H9 (cell line): ENCODE measurements at regions not wholly inside any gene's neighbourhood (a gene's known extent, or its start where the extent isn't known, plus 50 kb on each side); places are given as distances from the start of the nearest gene placed in this dataset.

ENCODE experiments used
- DNase-seq: peaks from one replicate; pipeline ENCODE4 v3.0.0-alpha.2; 2017
- H2AFZ ChIP-seq: one replicate; pipeline ENCODE4 v1.6.1; 2013; ENCODE audit warnings: mild to moderate bottlenecking, low read length, control low read depth, moderate library complexity
- H2AK5ac ChIP-seq: 2 replicates; pipeline ENCODE4 v1.6.1; 2013; ENCODE audit warnings: low read length, control low read depth, mixed read lengths; ENCODE audit not compliant: insufficient read length
- H2BK120ac ChIP-seq: one replicate; pipeline ENCODE4 v1.6.1; 2013; ENCODE audit warnings: low read depth, mild to moderate bottlenecking, low read length, control low read depth, inconsistent platforms; ENCODE audit not compliant: poor library complexity, severe bottlenecking
- H2BK12ac ChIP-seq: 2 replicates; pipeline ENCODE4 v1.6.1; 2013; ENCODE audit warnings: low read length, control low read depth, mixed read lengths, low read depth; ENCODE audit not compliant: insufficient read length
- H2BK15ac ChIP-seq: 2 replicates; pipeline ENCODE4 v1.6.1; 2013; ENCODE audit warnings: low read depth, low read length, control low read depth
- H2BK20ac ChIP-seq: one replicate; pipeline ENCODE4 v1.6.1; 2013; ENCODE audit warnings: low read depth, mild to moderate bottlenecking, low read length, control low read depth, inconsistent platforms; ENCODE audit not compliant: poor library complexity, severe bottlenecking
- H2BK5ac ChIP-seq: 2 replicates; pipeline ENCODE4 v1.6.1; 2013; ENCODE audit warnings: low read length, control low read depth, mixed read lengths; ENCODE audit not compliant: insufficient read length
- H3K14ac ChIP-seq: 2 replicates; pipeline ENCODE4 v1.6.1; 2013; ENCODE audit warnings: low read length, control low read depth; ENCODE audit not compliant: insufficient read depth
- H3K18ac ChIP-seq: 2 replicates; pipeline ENCODE4 v1.6.1; 2013; ENCODE audit warnings: low read depth, mild to moderate bottlenecking, mixed read lengths, low read length, control low read depth; ENCODE audit not compliant: insufficient read length
- H3K23ac ChIP-seq: 2 replicates; pipeline ENCODE4 v1.6.1; 2013; ENCODE audit warnings: low read length, control low read depth, mixed read lengths, low read depth; ENCODE audit not compliant: insufficient read length
- H3K23me2 ChIP-seq: 2 replicates; pipeline ENCODE4 v1.6.1; 2013; ENCODE audit warnings: low read depth, mild to moderate bottlenecking, mixed read lengths, low read length, control low read depth; ENCODE audit not compliant: insufficient read length, poor library complexity, severe bottlenecking
- H3K27ac ChIP-seq: 2 replicates; pipeline ENCODE4 v1.5.1; 2013; ENCODE audit warnings: low read length, control low read depth, mixed read lengths, low read depth; ENCODE audit not compliant: insufficient read length
- H3K27me3 ChIP-seq: 2 replicates; pipeline ENCODE4 v1.6.1; 2013; ENCODE audit warnings: low read length, control low read depth, inconsistent platforms; ENCODE audit not compliant: insufficient read depth
- H3K4ac ChIP-seq: 2 replicates; pipeline ENCODE4 v1.6.1; 2013; ENCODE audit warnings: low read depth, mild to moderate bottlenecking, control low read depth, inconsistent platforms, low read length, moderate library complexity
- H3K4me1 ChIP-seq: 2 replicates; pipeline ENCODE4 v1.6.1; 2013; ENCODE audit warnings: low read length, control low read depth, inconsistent platforms; ENCODE audit not compliant: insufficient read depth
- H3K4me2 ChIP-seq: 2 replicates; pipeline ENCODE4 v1.6.1; 2013; ENCODE audit warnings: low read length, control low read depth, mixed read lengths; ENCODE audit not compliant: insufficient read length, insufficient read depth
- H3K56ac ChIP-seq: 2 replicates; pipeline ENCODE4 v1.6.1; 2013; ENCODE audit warnings: low read depth, mild to moderate bottlenecking, mixed read lengths, low read length, control low read depth; ENCODE audit not compliant: insufficient read length
- H3K79me1 ChIP-seq: 2 replicates; pipeline ENCODE4 v1.6.1; 2013; ENCODE audit warnings: low read depth, mild to moderate bottlenecking, moderate library complexity, low read length, control low read depth, inconsistent platforms; ENCODE audit not compliant: insufficient read depth, poor library complexity, severe bottlenecking
- H3K79me2 ChIP-seq: 2 replicates; pipeline ENCODE4 v1.6.1; 2013; ENCODE audit warnings: low read length, control low read depth, inconsistent platforms; ENCODE audit not compliant: insufficient read depth
- H3K9ac ChIP-seq: 2 replicates; pipeline ENCODE4 v1.6.1; 2013; ENCODE audit warnings: low read length, control low read depth, mixed read lengths; ENCODE audit not compliant: insufficient read length; ENCODE audit errors: extremely low read depth
- H3K9me3 ChIP-seq: one replicate; pipeline ENCODE4 v1.6.1; 2013; ENCODE audit warnings: low read depth, low read length, inconsistent platforms; ENCODE audit not compliant: control insufficient read depth
- H3T11ph ChIP-seq: one replicate; pipeline ENCODE4 v1.6.1; 2013; ENCODE audit warnings: mild to moderate bottlenecking, low read length, control low read depth, inconsistent platforms
- H4K20me1 ChIP-seq: one replicate; pipeline ENCODE4 v1.6.1; 2013; ENCODE audit not compliant: control insufficient read depth, insufficient read length, insufficient read depth
- H4K5ac ChIP-seq: 2 replicates; pipeline ENCODE4 v1.6.1; 2013; ENCODE audit warnings: low read depth, mild to moderate bottlenecking, mixed read lengths, low read length, control low read depth; ENCODE audit not compliant: insufficient read length
- H4K8ac ChIP-seq: replicated peaks from 2 replicates; pipeline ENCODE4 v1.6.1; 2013; ENCODE audit warnings: low read length, control low read depth, mixed read lengths, low read depth; ENCODE audit not compliant: insufficient read length
- H4K91ac ChIP-seq: 2 replicates; pipeline ENCODE4 v1.6.1; 2013; ENCODE audit warnings: low read depth, mild to moderate bottlenecking, moderate library complexity, mixed read lengths, low read length, control low read depth; ENCODE audit not compliant: insufficient read length
- H3K27ac Mint-ChIP-seq, 3 experiments: 2 replicates in 2 of 3; 3 replicates in 1 of 3; pipeline ENCODE4 v1.8.0; 2020 to 2021; ENCODE audit warnings: mixed read lengths in 3 of 3, mild to moderate bottlenecking in 1 of 3, moderate library complexity in 1 of 3
- H3K27me3 Mint-ChIP-seq: 2 replicates; pipeline ENCODE4 v1.8.0; 2021; ENCODE audit warnings: low read depth, mild to moderate bottlenecking, moderate library complexity, mixed read lengths
- H3K36me3 Mint-ChIP-seq, 3 experiments: 2 replicates in 2 of 3; 3 replicates in 1 of 3; pipeline ENCODE4 v1.8.0; 2020 to 2021; ENCODE audit warnings: low read depth in 3 of 3, mixed read lengths in 3 of 3; ENCODE audit not compliant: insufficient read depth in 1 of 3
- H3K4me1 Mint-ChIP-seq, 2 experiments: 2 replicates each; pipeline ENCODE4 v1.8.0; 2020; ENCODE audit warnings: mixed read lengths in 2 of 2
- H3K4me3 Mint-ChIP-seq, 2 experiments: 2 replicates in 1 of 2; 3 replicates in 1 of 2; pipeline ENCODE4 v1.8.0; 2020 to 2021; ENCODE audit warnings: mild to moderate bottlenecking in 2 of 2, mixed read lengths in 2 of 2, moderate library complexity in 1 of 2
- H3K9me3 Mint-ChIP-seq, 2 experiments: 2 replicates in 1 of 2; 3 replicates in 1 of 2; pipeline ENCODE4 v1.8.0; 2020; ENCODE audit warnings: mild to moderate bottlenecking in 2 of 2, mixed read lengths in 2 of 2, moderate library complexity in 1 of 2
- WGBS: extraction: QIAGEN DNeasy Blood & Tissue Kit; methylation state at CpG from one replicate; pipeline ENCODE4 v1.1.7; 2013; ENCODE audit warnings: missing lambda C conversion rate, low lambda C conversion rate, mixed read lengths; ENCODE audit not compliant: insufficient read length; ENCODE audit errors: extremely low coverage; 5-methylcytosine and 5-hydroxymethylcytosine counted together
- TF ChIP-seq, protein P1 (sequence below): fragments of 200-600 bp; sonication (generic); conservative IDR thresholded peaks from 3 replicates; pipeline ENCODE4 v1.8.0; 2021; ENCODE audit warnings: antibody characterized with exemption, mild to moderate bottlenecking

GRCh38 chr11:116279511-116279910 lies 493.3 kb downstream of the BUD13 start:
- Histone ChIP-seq H2BK12ac (no peak overlapping the region), H4K8ac (no peak overlapping the region), H4K91ac (no peak overlapping the region), H3K4ac (no peak overlapping the region), H3K27ac (no peak overlapping the region), H3K4me1 (no peaks in the 10 kb centered on the region), H3K23ac (no peak overlapping the region), H2BK15ac (no peak overlapping the region), H3K4me2 (no peak overlapping the region), H3K18ac (no peak overlapping the region), H2AK5ac (no peak overlapping the region), H2BK20ac (no peak overlapping the region), H2BK5ac (no peak overlapping the region), H4K20me1 (no peaks in the 10 kb centered on the region), H3K79me1 (no peaks in the 10 kb centered on the region), H3K56ac (no peak overlapping the region), H2AFZ (no peak overlapping the region), H3K9ac (no peak overlapping the region), H4K5ac (no peak overlapping the region), H3K27me3 (no peaks in the 10 kb centered on the region), H3K79me2 (no peaks in the 10 kb centered on the region), H3K23me2 (no peaks in the 10 kb centered on the region), H3T11ph (no peak overlapping the region), H3K9me3 (no peaks in the 10 kb centered on the region), H3K14ac (no peak overlapping the region), H2BK120ac (no peak overlapping the region)
- H3K4me3 Mint-ChIP-seq = no peak overlapping the region
- TF ChIP-seq, protein P1, sequence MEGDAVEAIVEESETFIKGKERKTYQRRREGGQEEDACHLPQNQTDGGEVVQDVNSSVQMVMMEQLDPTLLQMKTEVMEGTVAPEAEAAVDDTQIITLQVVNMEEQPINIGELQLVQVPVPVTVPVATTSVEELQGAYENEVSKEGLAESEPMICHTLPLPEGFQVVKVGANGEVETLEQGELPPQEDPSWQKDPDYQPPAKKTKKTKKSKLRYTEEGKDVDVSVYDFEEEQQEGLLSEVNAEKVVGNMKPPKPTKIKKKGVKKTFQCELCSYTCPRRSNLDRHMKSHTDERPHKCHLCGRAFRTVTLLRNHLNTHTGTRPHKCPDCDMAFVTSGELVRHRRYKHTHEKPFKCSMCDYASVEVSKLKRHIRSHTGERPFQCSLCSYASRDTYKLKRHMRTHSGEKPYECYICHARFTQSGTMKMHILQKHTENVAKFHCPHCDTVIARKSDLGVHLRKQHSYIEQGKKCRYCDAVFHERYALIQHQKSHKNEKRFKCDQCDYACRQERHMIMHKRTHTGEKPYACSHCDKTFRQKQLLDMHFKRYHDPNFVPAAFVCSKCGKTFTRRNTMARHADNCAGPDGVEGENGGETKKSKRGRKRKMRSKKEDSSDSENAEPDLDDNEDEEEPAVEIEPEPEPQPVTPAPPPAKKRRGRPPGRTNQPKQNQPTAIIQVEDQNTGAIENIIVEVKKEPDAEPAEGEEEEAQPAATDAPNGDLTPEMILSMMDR = no peak
- no CpG with 5 or more reads among the region's 4 CpGs for WGBS
- H3K27ac Mint-ChIP-seq = no peak overlapping the region
- H3K9me3 Mint-ChIP-seq = no peaks in the 10 kb centered on the region
- no peak for DNase-seq
- no peaks in the 10 kb centered on the region for H3K36me3 Mint-ChIP-seq
- H3K4me1 Mint-ChIP-seq = peaks cover 0 to 3% of the 10 kb centered on the region in 2 experiments; a peak in 2 of 4 replicates
- peaks cover 1% of the 10 kb centered on the region for H3K27me3 Mint-ChIP-seq
